Esophagus squamous epithelium (tissue), 5 donors: ENCODE measurements at regions not wholly inside any gene's neighbourhood (a gene's known extent, or its start where the extent isn't known, plus 50 kb on each side); places are given as distances from the start of the nearest gene placed in this dataset.
"Not testable (repeated sequence)": the region's sequence is repeated elsewhere in the genome, so short reads cannot be mapped to it uniquely, and the experiment has no call there.

Experiments used
- DNase-seq: peaks from one replicate; lab custom pipeline; 2025; lab: John Stamatoyannopoulos, UW
- H3K27ac ChIP-seq, 4 donors: fragments of 200-600 bp; sonication (generic); one replicate each; pipeline ENCODE4 v1.5.1; 2016 to 2019; ENCODE audit warnings: mild to moderate bottlenecking in 1 of 4
- H3K27me3 ChIP-seq, 4 donors: fragments of 200-600 bp; sonication (generic); 1 replicate in 3 of 4; 2 replicates in 1 of 4; pipeline versions ENCODE4 v1.5.1 to v1.6.0; 2017 to 2021; ENCODE audit warnings: antibody characterized with exemption in 1 of 4
- H3K36me3 ChIP-seq, 3 donors: fragments of 200-600 bp; sonication (generic); one replicate each; pipeline ENCODE4 v1.5.1; 2016 to 2019
- H3K4me1 ChIP-seq, 3 donors: fragments of 200-600 bp; sonication (generic); one replicate each; pipeline ENCODE4 v1.5.1; 2017 to 2019
- H3K4me3 ChIP-seq, 4 donors: fragments of 200-600 bp; sonication (generic); 1 replicate in 3 of 4; 2 replicates in 1 of 4; pipeline ENCODE4 v1.5.1; 2016 to 2019; ENCODE audit warnings: mild to moderate bottlenecking in 2 of 4, moderate library complexity in 1 of 4
- H3K9me3 ChIP-seq, 3 donors: fragments of 200-600 bp; sonication (generic); one replicate each; pipeline ENCODE4 v1.5.1; 2016 to 2019
- CTCF ChIP-seq, 6 experiments: fragments of 450-650 bp in 4 of 6; fragments of 200-600 bp in 2 of 6; sonication (generic) in 2 of 6; IDR thresholded peaks; one replicate each; pipeline ENCODE4 v1.5.1; 2016 to 2019; ENCODE audit warnings: antibody characterized with exemption in 6 of 6, mild to moderate bottlenecking in 4 of 6, moderate library complexity in 4 of 6
- POLR2A ChIP-seq, 4 donors: fragments of 450-650 bp; IDR thresholded peaks; one replicate each; pipeline ENCODE4 v1.6.1; 2017; ENCODE audit warnings: antibody characterized with exemption in 4 of 4, mild to moderate bottlenecking in 4 of 4, moderate library complexity in 3 of 4
- WGBS, 2 donors: methylation state at CpG; one replicate each; pipeline ENCODE4 v1.1.5; 2018; 5-methylcytosine and 5-hydroxymethylcytosine counted together
- intact Hi-C: fragments of 100-400 bp; cut with DNase I; formaldehyde crosslinking; loops from one replicate; pipeline ENCODE4 v1.15.0; 2022
- donor health status: DM: yes; HTN: yes; CAD: no.

GRCh38 chr6:137680705-137681346, 186.2 kb upstream of the TNFAIP3 start:
- Histone ChIP-seq H3K4me3 (no peak overlapping the region), H3K27ac (no peak overlapping the region), H3K27me3 (no peaks in the 10 kb centered on the region), H3K4me1 (peaks cover 4 to 13% (median 7%) of the 10 kb centered on the region in 3 donors), H3K36me3 (no peaks in the 10 kb centered on the region), H3K9me3 (no peaks in the 10 kb centered on the region)
- 21 to 30% methylated on average over 4 of the region's 4 CpGs for WGBS, 2 donors
- DNase-seq = no peak
- TF ChIP-seq CTCF (IDR thresholded peaks at IDR 0.05) (no peak), POLR2A (IDR thresholded peaks at IDR 0.05) (no peak)
- intact Hi-C loops = no loop called here

GRCh38 chr6:137681445-137682009, 185.5 kb upstream of the TNFAIP3 start:
- peaks cover 4 to 13% (median 7%) of the 10 kb centered on the region in 3 donors for H3K4me1 ChIP-seq
- intact Hi-C loops = no loop called here
- H3K27me3 ChIP-seq = no peaks in the 10 kb centered on the region
- TF ChIP-seq POLR2A (IDR thresholded peaks at IDR 0.05) = no peak
- no peak for TF ChIP-seq CTCF (IDR thresholded peaks at IDR 0.05)
- H3K9me3 ChIP-seq = no peaks in the 10 kb centered on the region
- no peak for DNase-seq
- no peaks in the 10 kb centered on the region for H3K36me3 ChIP-seq
- WGBS, 2 donors = 89 to 95% methylated on average over 4 of the region's 4 CpGs
- H3K27ac ChIP-seq = no peak overlapping the region
- H3K4me3 ChIP-seq = no peak overlapping the region

- DNase-seq, H3K27ac ChIP-seq, H3K4me3 ChIP-seq, H3K36me3 ChIP-seq, intact Hi-C loops, H3K9me3 ChIP-seq, H3K27me3 ChIP-seq: not testable (repeated sequence)
- peaks cover 4 to 13% (median 7%) of the 10 kb centered on the region in 3 donors for H3K4me1 ChIP-seq
- WGBS, 2 donors = 94 to 100% methylated on average over 5 of the region's 5 CpGs
Observed at GRCh38 chr6:137682658-137683057, 184.4 kb upstream of the TNFAIP3 start.

GRCh38 chr6:137683916-137684315, 183.1 kb upstream of the TNFAIP3 start:
- no peak overlapping the region for H3K4me3 ChIP-seq
- intact Hi-C loops = no loop called here
- no peaks in the 10 kb centered on the region for H3K27me3 ChIP-seq
- H3K36me3 ChIP-seq = no peaks in the 10 kb centered on the region
- no peak overlapping the region for H3K27ac ChIP-seq
- H3K4me1 ChIP-seq = peaks cover 4 to 13% (median 7%) of the 10 kb centered on the region in 3 donors
- WGBS, 2 donors = 27 to 54% methylated on average over 3 to 4 of the region's 4 CpGs
- TF ChIP-seq CTCF (IDR thresholded peaks at IDR 0.05) (no peak), POLR2A (IDR thresholded peaks at IDR 0.05) (no peak)
- DNase-seq = no peak
- no peaks in the 10 kb centered on the region for H3K9me3 ChIP-seq

GRCh38 chr6:137685798-137686375, 181.2 kb upstream of the TNFAIP3 start:
- H3K27ac ChIP-seq = no peak overlapping the region
- no peaks in the 10 kb centered on the region for H3K27me3 ChIP-seq
- H3K9me3 ChIP-seq = no peaks in the 10 kb centered on the region
- intact Hi-C loops = no loop called here
- H3K4me3 ChIP-seq = no peak overlapping the region
- TF ChIP-seq CTCF (IDR thresholded peaks at IDR 0.05) = no peak
- TF ChIP-seq POLR2A (IDR thresholded peaks at IDR 0.05) = no peak
- no peaks in the 10 kb centered on the region for H3K36me3 ChIP-seq
- no peak for DNase-seq
- H3K4me1 ChIP-seq = peaks cover 0 to 10% (median 9%) of the 10 kb centered on the region in 3 donors
